Breast epithelium (tissue), 3 donors: ENCODE measurements at regions not wholly inside any gene's neighbourhood (a gene's known extent, or its start where the extent isn't known, plus 50 kb on each side); places are given as distances from the start of the nearest gene placed in this dataset.

Experiments
- CTCF ChIP-seq, 3 donors: fragments of 450-650 bp; IDR thresholded peaks; one replicate each; pipeline ENCODE4 v1.5.1; 2016 to 2017; ENCODE audit warnings: antibody characterized with exemption in 3 of 3, mild to moderate bottlenecking in 3 of 3, moderate library complexity in 3 of 3
- POLR2A ChIP-seq: fragments of 450-650 bp; IDR thresholded peaks from one replicate; pipeline ENCODE4 v1.6.1; 2016; ENCODE audit warnings: antibody characterized with exemption, mild to moderate bottlenecking, moderate library complexity
- POLR2AphosphoS5 ChIP-seq, 3 donors: sonication (generic); formaldehyde crosslinking; IDR thresholded peaks; one replicate each; pipeline ENCODE4 v1.6.1; 2017; ENCODE audit warnings: antibody characterized with exemption in 3 of 3

GRCh38 chr12:118582863-118583262 lies 206.5 kb downstream of the SUDS3 start:
- TF ChIP-seq CTCF (IDR thresholded peaks at IDR 0.05): no peak
- no peak for TF ChIP-seq POLR2A
- no peak for TF ChIP-seq POLR2AphosphoS5 (IDR thresholded peaks at IDR 0.05)
